ENCODE measurements at regions not wholly inside any gene's neighbourhood (a gene's known extent, or its start where the extent isn't known, plus 50 kb on each side); places are given as distances from the start of the nearest gene placed in this dataset.

GRCh38 chr2:66827851-66828250 is 392.9 kb downstream of the MEIS1 start:
- Histone ChIP-seq H3K27me3 (ENCODE audit: control insufficient read depth, insufficient read depth, low read length) (no peaks in the 10 kb centered on the region), H3K4me3 (ENCODE audit: low read length) (no peak overlapping the region), H3K36me3 (ENCODE audit: control insufficient read depth, insufficient read depth, low read length) (no peaks in the 10 kb centered on the region), H3K27ac (ENCODE audit: low read length) (no peak overlapping the region), H3K4me1 (ENCODE audit: control insufficient read depth, insufficient read depth, low read length) (no peaks in the 10 kb centered on the region), H3K9me3 (ENCODE audit: control insufficient read depth, insufficient read depth, low read length) (no peaks in the 10 kb centered on the region)
- WGBS (ENCODE audit: insufficient coverage): 82% methylated on average over 4 of the region's 4 CpGs
- TF ChIP-seq CTCF (IDR thresholded peaks at IDR 0.05): no peak
- ATAC-seq (no peak), DNase-seq (no peak)
- Mint-ChIP-seq H3K9me3 (peaks cover 0 to 4% of the 10 kb centered on the region in 2 donors), H3K27ac (no peak overlapping the region), H3K36me3 (no peaks in the 10 kb centered on the region), H3K4me1 (no peaks in the 10 kb centered on the region), H3K4me3 (no peak overlapping the region), H3K27me3 (ENCODE audit: low read depth in 2 of 2) (no peaks in the 10 kb centered on the region)
- intact Hi-C loops (cut with micrococcal nuclease): no loop called here

- Histone ChIP-seq H3K27me3 (ENCODE audit: control insufficient read depth, insufficient read depth, low read length) (no peaks in the 10 kb centered on the region), H3K27ac (ENCODE audit: low read length) (no peak overlapping the region), H3K9me3 (ENCODE audit: control insufficient read depth, insufficient read depth, low read length) (no peaks in the 10 kb centered on the region), H3K36me3 (ENCODE audit: control insufficient read depth, insufficient read depth, low read length) (no peaks in the 10 kb centered on the region), H3K4me3 (ENCODE audit: low read length) (no peak overlapping the region), H3K4me1 (ENCODE audit: control insufficient read depth, insufficient read depth, low read length) (no peaks in the 10 kb centered on the region)
- DNase-seq (no peak), ATAC-seq (no peak)
- TF ChIP-seq CTCF (IDR thresholded peaks at IDR 0.05): no peak
- no peaks in the 10 kb centered on the region for H3K36me3 Mint-ChIP-seq
- 87% methylated on average over 3 of the region's 3 CpGs for WGBS (ENCODE audit: insufficient coverage)
- H3K4me3 Mint-ChIP-seq: no peak overlapping the region
- H3K27ac Mint-ChIP-seq: no peak overlapping the region
- no peaks in the 10 kb centered on the region for H3K4me1 Mint-ChIP-seq
- no peaks in the 10 kb centered on the region for H3K27me3 Mint-ChIP-seq (ENCODE audit: low read depth in 2 of 2)
- peaks cover 0 to 5% of the 10 kb centered on the region in 2 donors for H3K9me3 Mint-ChIP-seq
- intact Hi-C loops (cut with micrococcal nuclease): no loop called here
These were observed 394.0 kb downstream of the MEIS1 start for GRCh38 chr2:66828876-66829275.

GRCh38 chr2:66830881-66831280 is 396.0 kb downstream of the MEIS1 start:
- WGBS (ENCODE audit: insufficient coverage): 86% methylated on average over 3 of the region's 3 CpGs
- H3K27ac Mint-ChIP-seq: no peak overlapping the region
- no peaks in the 10 kb centered on the region for H3K4me1 Mint-ChIP-seq
- intact Hi-C loops (cut with micrococcal nuclease): no loop called here
- ATAC-seq: no peak
- H3K27ac ChIP-seq (ENCODE audit: low read length): no peak overlapping the region
- H3K4me1 ChIP-seq (ENCODE audit: control insufficient read depth, insufficient read depth, low read length): no peaks in the 10 kb centered on the region
- H3K9me3 Mint-ChIP-seq: peaks cover 0 to 5% of the 10 kb centered on the region in 2 donors
- no peaks in the 10 kb centered on the region for H3K36me3 ChIP-seq (ENCODE audit: control insufficient read depth, insufficient read depth, low read length)
- no peak for TF ChIP-seq CTCF (IDR thresholded peaks at IDR 0.05)
- H3K4me3 ChIP-seq (ENCODE audit: low read length): no peak overlapping the region
- H3K36me3 Mint-ChIP-seq: no peaks in the 10 kb centered on the region
- DNase-seq: no peak
- H3K27me3 ChIP-seq (ENCODE audit: control insufficient read depth, insufficient read depth, low read length): no peaks in the 10 kb centered on the region
- no peaks in the 10 kb centered on the region for H3K9me3 ChIP-seq (ENCODE audit: control insufficient read depth, insufficient read depth, low read length)
- H3K4me3 Mint-ChIP-seq: no peak overlapping the region
- H3K27me3 Mint-ChIP-seq (ENCODE audit: low read depth in 2 of 2): no peaks in the 10 kb centered on the region

- Mint-ChIP-seq H3K36me3 (no peaks in the 10 kb centered on the region), H3K4me3 (no peak overlapping the region), H3K9me3 (peaks cover 4 to 9% of the 10 kb centered on the region in 2 donors), H3K27ac (no peak overlapping the region), H3K27me3 (ENCODE audit: low read depth in 2 of 2) (no peaks in the 10 kb centered on the region), H3K4me1 (no peaks in the 10 kb centered on the region)
- WGBS (ENCODE audit: insufficient coverage): 91% methylated on average over 4 of the region's 4 CpGs
- Histone ChIP-seq H3K4me1 (ENCODE audit: control insufficient read depth, insufficient read depth, low read length) (no peaks in the 10 kb centered on the region), H3K4me3 (ENCODE audit: low read length) (no peak overlapping the region), H3K27me3 (ENCODE audit: control insufficient read depth, insufficient read depth, low read length) (no peaks in the 10 kb centered on the region), H3K27ac (ENCODE audit: low read length) (no peak overlapping the region), H3K9me3 (ENCODE audit: control insufficient read depth, insufficient read depth, low read length) (no peaks in the 10 kb centered on the region), H3K36me3 (ENCODE audit: control insufficient read depth, insufficient read depth, low read length) (no peaks in the 10 kb centered on the region)
- ATAC-seq: no peak
- no peak for DNase-seq
- no peak for TF ChIP-seq CTCF (IDR thresholded peaks at IDR 0.05)
- intact Hi-C loops (cut with micrococcal nuclease): no loop called here
These were observed 397.9 kb downstream of the MEIS1 start for GRCh38 chr2:66832646-66833435.

Data from natural killer cell (primary cell).